ENCODE measurements at regions not wholly inside any gene's neighbourhood (a gene's known extent, or its start where the extent isn't known, plus 50 kb on each side); places are given as distances from the start of the nearest gene placed in this dataset.
"Not testable (repeated sequence)": the region's sequence is repeated elsewhere in the genome, so short reads cannot be mapped to it uniquely, and the experiment has no call there.

DNA sequence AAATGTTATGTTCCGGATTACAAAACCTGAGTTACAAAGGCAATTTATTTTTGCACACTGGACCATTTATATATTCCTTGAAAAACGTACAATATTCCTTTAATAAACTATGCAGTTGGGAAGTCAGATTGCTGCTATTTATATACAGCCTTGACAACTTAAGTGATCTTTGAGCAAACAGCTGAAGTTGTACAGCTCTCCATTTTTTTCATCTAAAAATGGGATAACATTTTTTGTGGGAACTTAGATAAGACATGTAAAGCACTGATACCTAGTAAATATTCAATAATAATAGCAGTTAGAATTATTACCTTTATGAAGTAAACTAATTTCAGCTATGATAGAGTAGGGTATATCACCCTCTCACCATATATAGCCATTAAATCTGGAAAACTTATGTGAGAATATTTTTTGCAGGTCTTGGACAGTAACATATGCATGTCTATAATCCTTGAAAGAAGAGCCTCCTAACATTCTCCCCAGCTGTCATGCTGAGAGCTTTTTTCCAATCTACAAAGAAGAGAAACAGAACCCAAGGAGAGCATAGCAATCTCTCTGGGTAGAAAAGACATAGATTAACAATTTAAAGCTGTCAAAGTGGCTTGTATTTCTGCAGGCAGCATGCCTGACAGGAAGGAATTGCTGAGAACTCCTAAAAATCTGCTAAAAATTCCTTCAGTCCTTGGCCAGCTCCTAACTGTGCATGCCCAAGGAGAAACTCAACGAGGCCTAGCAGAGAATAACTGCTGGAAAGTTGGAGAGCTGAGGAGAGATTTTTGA lies 326.0 kb downstream of the CRPPA start:
- DNase-seq (ENCODE audit: insufficient read length) (no peak), FAIRE-seq (no peak)
- no peak for TF ChIP-seq TAF1 (IDR thresholded peaks at IDR 0.05; ENCODE audit: borderline replicate concordance, low read depth, low read length)
- TF ChIP-seq POLR2AphosphoS5 (IDR thresholded peaks at IDR 0.05; ENCODE audit: low read depth, low read length) = no peak
- TF ChIP-seq POLR2A (IDR thresholded peaks at IDR 0.05; ENCODE audit: low read depth, low read length) = no peak

GRCh38 chr7:16094651-16095050 lies 326.7 kb downstream of the CRPPA start:
- no peak for DNase-seq (ENCODE audit: insufficient read length)
- FAIRE-seq = no peak
- TF ChIP-seq TAF1 (IDR thresholded peaks at IDR 0.05; ENCODE audit: borderline replicate concordance, low read depth, low read length) (no peak), POLR2AphosphoS5 (IDR thresholded peaks at IDR 0.05; ENCODE audit: low read depth, low read length) (no peak), POLR2A (IDR thresholded peaks at IDR 0.05; ENCODE audit: low read depth, low read length) (no peak)

DNA sequence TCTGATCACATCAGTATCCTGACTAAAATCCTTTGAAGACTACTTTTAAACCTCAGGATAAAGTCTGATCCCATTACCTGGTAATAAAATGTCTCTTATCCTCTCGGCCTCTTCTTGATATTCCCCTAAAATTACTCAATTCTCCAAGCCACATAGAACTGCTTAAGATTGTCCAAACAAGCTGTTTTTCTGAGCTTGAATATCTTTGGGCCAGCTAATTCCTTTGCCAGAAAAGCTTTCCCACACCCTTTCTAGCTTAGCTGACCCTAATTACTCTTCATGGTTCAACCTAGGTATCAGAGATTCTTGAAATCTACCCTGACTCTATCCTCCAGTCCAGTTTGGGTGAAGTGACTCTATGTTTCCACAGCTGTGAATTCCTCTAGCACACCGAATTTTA lies 328.6 kb downstream of the CRPPA start:
- DNase-seq (ENCODE audit: insufficient read length) (no peak), FAIRE-seq (no peak)
- TF ChIP-seq TAF1 (IDR thresholded peaks at IDR 0.05; ENCODE audit: borderline replicate concordance, low read depth, low read length) (no peak), POLR2AphosphoS5 (IDR thresholded peaks at IDR 0.05; ENCODE audit: low read depth, low read length) (no peak), POLR2A (IDR thresholded peaks at IDR 0.05; ENCODE audit: low read depth, low read length) (no peak)

GRCh38 chr7:16091701-16092310 lies 329.5 kb downstream of the CRPPA start:
- FAIRE-seq (no peak), DNase-seq (ENCODE audit: insufficient read length) (no peak)
- TF ChIP-seq POLR2AphosphoS5 (IDR thresholded peaks at IDR 0.05; ENCODE audit: low read depth, low read length) = no peak
- no peak for TF ChIP-seq TAF1 (IDR thresholded peaks at IDR 0.05; ENCODE audit: borderline replicate concordance, low read depth, low read length)
- no peak for TF ChIP-seq POLR2A (IDR thresholded peaks at IDR 0.05; ENCODE audit: low read depth, low read length)

DNA sequence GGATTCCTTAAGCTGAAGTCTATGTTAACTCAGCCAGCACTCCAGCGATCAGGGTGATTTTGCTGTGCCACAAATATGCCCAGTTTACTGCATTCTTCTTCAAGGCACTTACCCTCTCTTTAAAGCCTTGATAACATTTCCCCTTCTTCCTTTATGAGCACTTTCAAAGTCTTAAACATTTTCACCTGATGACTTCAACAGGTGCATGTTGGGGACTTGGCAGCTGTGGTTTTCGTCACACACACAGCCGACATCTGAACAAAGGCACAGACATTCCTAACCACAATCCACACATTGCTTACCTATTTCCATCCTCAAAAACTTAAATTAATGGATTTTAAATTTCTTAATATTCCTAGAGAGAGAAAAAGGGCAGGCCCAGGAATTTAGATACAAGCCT lies 331.5 kb downstream of the CRPPA start:
- FAIRE-seq = no peak
- TF ChIP-seq TAF1 (IDR thresholded peaks at IDR 0.05; ENCODE audit: borderline replicate concordance, low read depth, low read length) = no peak

GRCh38 chr7:16089191-16089590 lies 332.1 kb downstream of the CRPPA start:
- DNase-seq (ENCODE audit: insufficient read length) = no peak
- TF ChIP-seq POLR2A (IDR thresholded peaks at IDR 0.05; ENCODE audit: low read depth, low read length) (no peak), POLR2AphosphoS5 (IDR thresholded peaks at IDR 0.05; ENCODE audit: low read depth, low read length) (no peak), TAF1 (IDR thresholded peaks at IDR 0.05; ENCODE audit: borderline replicate concordance, low read depth, low read length) (no peak)
- no peak for FAIRE-seq

More for the DNA sequence above, 331.5 kb downstream of the CRPPA start:
- no peak for DNase-seq (ENCODE audit: insufficient read length)

DNA sequence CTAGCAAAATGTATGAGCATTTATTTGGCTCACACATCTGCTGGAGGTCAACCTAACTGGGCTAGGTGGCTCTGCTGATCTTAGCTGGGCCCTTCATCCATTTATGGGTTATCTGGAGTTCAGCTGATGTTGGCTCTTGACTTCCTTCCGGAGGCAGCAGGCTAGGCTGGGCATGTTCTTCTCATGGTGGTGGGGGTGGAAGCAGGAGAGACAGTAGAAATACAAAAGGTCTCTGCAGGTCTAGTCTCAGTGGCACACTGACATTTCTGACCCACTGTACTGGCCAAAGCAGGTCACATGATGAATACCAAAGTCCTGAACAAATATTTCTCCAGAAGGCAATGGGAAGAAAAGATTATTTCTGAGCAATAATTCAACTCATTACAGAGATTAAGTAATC lies 334.6 kb downstream of the CRPPA start:
- no peak for TF ChIP-seq POLR2AphosphoS5 (IDR thresholded peaks at IDR 0.05; ENCODE audit: low read depth, low read length)
- no peak for TF ChIP-seq TAF1 (IDR thresholded peaks at IDR 0.05; ENCODE audit: borderline replicate concordance, low read depth, low read length)
- FAIRE-seq = no peak
- DNase-seq (ENCODE audit: insufficient read length) = no peak

- not testable (repeated sequence) for FAIRE-seq; DNase-seq (ENCODE audit: insufficient read length)
Measured at GRCh38 chr7:16085780-16086179, 335.6 kb downstream of the CRPPA start.

- FAIRE-seq (no peak), DNase-seq (ENCODE audit: insufficient read length) (no peak)
- TF ChIP-seq POLR2A (IDR thresholded peaks at IDR 0.05; ENCODE audit: low read depth, low read length) = no peak
- TF ChIP-seq TAF1 (IDR thresholded peaks at IDR 0.05; ENCODE audit: borderline replicate concordance, low read depth, low read length) = no peak
- TF ChIP-seq POLR2AphosphoS5 (IDR thresholded peaks at IDR 0.05; ENCODE audit: low read depth, low read length) = no peak
Measured at GRCh38 chr7:16084875-16085274, 336.5 kb downstream of the CRPPA start.

DNA sequence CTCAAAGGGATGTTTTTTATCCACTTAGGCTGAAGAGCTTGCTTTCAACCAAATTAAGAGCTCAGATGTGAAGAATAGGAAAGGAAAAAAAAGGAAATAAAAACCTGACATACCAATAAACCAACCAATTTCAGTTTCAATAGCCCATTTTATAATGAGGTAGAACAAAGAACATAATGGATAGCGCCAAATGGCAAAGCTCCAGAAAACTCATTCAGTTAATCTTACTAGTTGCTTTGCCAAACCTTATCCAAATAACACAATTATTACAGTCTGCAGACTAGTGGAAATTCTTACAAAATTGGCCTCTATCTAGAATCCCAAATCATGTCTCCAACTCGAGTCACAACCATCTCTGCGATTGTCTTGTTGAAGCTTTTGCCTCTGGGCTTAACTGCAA lies 337.0 kb downstream of the CRPPA start:
- DNase-seq (ENCODE audit: insufficient read length) (no peak), FAIRE-seq (no peak)
- TF ChIP-seq POLR2AphosphoS5 (IDR thresholded peaks at IDR 0.05; ENCODE audit: low read depth, low read length) (no peak), TAF1 (IDR thresholded peaks at IDR 0.05; ENCODE audit: borderline replicate concordance, low read depth, low read length) (no peak), POLR2A (IDR thresholded peaks at IDR 0.05; ENCODE audit: low read depth, low read length) (no peak)

DNA sequence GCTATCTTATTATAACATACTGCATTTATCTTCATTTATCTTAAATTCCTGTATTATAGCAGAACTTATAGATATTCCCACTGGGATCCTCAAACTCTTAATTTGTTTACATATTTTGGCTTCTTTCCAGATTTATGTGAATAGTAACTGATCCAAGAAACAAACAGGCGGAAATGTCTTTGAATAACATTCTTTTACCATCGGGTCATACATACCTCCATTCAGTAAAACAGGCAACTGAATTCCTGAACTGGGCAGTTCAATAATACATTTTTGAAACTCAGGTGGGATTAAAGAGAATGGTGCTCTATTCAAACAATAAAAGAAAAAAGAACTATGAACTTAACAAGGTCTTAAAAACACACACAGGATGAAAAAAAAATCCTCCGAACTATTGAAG lies 337.4 kb downstream of the CRPPA start:
- no peak for TF ChIP-seq TAF1 (IDR thresholded peaks at IDR 0.05; ENCODE audit: borderline replicate concordance, low read depth, low read length)
- no peak for TF ChIP-seq POLR2AphosphoS5 (IDR thresholded peaks at IDR 0.05; ENCODE audit: low read depth, low read length)
- TF ChIP-seq POLR2A (IDR thresholded peaks at IDR 0.05; ENCODE audit: low read depth, low read length) = no peak
- no peak for DNase-seq (ENCODE audit: insufficient read length)
- no peak for FAIRE-seq

DNA sequence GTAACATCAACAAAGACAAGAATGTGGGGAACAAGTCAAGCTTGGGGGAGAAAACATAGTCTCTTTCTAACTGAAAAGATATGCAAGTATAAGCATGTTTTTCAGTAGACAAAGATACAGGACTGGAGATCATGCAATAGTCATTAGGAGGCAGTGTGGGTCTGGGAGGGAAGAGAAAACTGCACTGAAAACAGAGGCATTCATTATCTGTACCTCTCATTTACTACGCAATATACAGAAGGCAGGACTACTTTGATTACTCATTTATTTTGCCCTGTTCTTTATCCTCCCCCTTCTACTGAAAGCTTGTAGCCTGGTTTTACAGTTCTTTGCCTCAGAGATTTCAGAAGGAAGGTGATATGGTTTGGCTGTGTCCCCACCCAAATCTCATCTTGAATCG lies 341.2 kb downstream of the CRPPA start:
- no peak for TF ChIP-seq POLR2A (IDR thresholded peaks at IDR 0.05; ENCODE audit: low read depth, low read length)
- no peak for TF ChIP-seq TAF1 (IDR thresholded peaks at IDR 0.05; ENCODE audit: borderline replicate concordance, low read depth, low read length)
- no peak for TF ChIP-seq POLR2AphosphoS5 (IDR thresholded peaks at IDR 0.05; ENCODE audit: low read depth, low read length)
- no peak for FAIRE-seq
- no peak for DNase-seq (ENCODE audit: insufficient read length)

Data from GM12892 (cell line).